Kidney epithelial cell (primary cell): ENCODE measurements at regions not wholly inside any gene's neighbourhood (a gene's known extent, or its start where the extent isn't known, plus 50 kb on each side); places are given as distances from the start of the nearest gene placed in this dataset.

Experiments used
- DNase-seq: peaks from one replicate; pipeline ENCODE4 v3.0.0-alpha.2; 2010; ENCODE audit warnings: low read depth
- H3K27me3 ChIP-seq: 2 replicates; pipeline ENCODE4 v1.6.0; 2011; ENCODE audit warnings: low read length; ENCODE audit not compliant: control insufficient read depth, insufficient read depth
- H3K36me3 ChIP-seq: 2 replicates; pipeline ENCODE4 v1.5.1; 2011; ENCODE audit warnings: low read length; ENCODE audit not compliant: control insufficient read depth, insufficient read depth
- H3K4me3 ChIP-seq: 2 replicates; pipeline ENCODE4 v1.5.1; 2011; ENCODE audit warnings: low read depth, mild to moderate bottlenecking, control low read depth, low read length
- TF ChIP-seq, protein P1 (sequence below): IDR thresholded peaks from 2 replicates; pipeline ENCODE4 v1.5.1; 2011; ENCODE audit warnings: mild to moderate bottlenecking, moderate library complexity, low read length, control low read depth, inconsistent platforms; ENCODE audit not compliant: insufficient read depth, poor library complexity, severe bottlenecking

DNA sequence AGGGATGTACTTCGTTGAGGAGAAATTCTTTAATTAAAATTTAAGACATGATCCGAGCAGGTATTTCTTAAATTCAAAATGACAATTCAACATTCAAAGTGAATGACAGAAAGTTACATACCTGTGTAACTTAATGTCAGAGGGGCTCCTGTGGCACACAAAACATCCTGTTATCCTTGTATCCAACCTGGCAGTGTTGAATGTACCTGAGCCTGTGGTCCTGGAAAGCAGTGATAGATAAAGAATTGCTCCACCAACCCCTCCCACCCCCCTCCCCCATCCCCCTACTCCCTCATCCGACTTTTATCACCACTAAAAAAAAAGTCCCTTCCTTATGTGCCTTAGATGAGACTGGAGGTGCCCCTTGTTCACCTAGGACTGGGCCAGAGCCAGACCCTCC, 119.4 kb upstream of the ADCY1 start:
- TF ChIP-seq, protein P1, sequence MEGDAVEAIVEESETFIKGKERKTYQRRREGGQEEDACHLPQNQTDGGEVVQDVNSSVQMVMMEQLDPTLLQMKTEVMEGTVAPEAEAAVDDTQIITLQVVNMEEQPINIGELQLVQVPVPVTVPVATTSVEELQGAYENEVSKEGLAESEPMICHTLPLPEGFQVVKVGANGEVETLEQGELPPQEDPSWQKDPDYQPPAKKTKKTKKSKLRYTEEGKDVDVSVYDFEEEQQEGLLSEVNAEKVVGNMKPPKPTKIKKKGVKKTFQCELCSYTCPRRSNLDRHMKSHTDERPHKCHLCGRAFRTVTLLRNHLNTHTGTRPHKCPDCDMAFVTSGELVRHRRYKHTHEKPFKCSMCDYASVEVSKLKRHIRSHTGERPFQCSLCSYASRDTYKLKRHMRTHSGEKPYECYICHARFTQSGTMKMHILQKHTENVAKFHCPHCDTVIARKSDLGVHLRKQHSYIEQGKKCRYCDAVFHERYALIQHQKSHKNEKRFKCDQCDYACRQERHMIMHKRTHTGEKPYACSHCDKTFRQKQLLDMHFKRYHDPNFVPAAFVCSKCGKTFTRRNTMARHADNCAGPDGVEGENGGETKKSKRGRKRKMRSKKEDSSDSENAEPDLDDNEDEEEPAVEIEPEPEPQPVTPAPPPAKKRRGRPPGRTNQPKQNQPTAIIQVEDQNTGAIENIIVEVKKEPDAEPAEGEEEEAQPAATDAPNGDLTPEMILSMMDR: no peak

DNA sequence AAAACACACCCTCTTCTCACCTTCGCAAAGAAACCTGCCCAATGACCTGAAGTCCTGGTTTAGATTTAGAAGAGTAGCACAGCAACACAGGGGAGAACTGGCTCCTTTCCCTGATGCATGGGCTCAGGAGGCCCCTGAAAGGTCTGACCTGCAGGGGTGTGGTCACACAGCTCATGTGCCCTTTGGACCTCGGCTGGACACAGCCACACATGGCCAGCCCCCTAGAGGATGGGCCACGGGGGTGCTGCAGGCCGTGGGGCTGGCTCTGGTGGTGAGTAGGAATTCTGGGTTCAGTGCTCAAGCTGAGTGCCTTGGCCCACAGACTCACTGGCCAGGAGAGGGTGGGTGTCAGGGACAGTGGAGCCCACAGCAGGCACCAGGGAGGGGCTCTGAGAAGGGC, 118.5 kb upstream of the ADCY1 start:
- TF ChIP-seq, protein P1: no peak
- Histone ChIP-seq H3K36me3 (no peaks in the 10 kb centered on the region), H3K27me3 (no peaks in the 10 kb centered on the region), H3K4me3 (no peak overlapping the region)
- DNase-seq: no peak

More for the DNA sequence above, 119.4 kb upstream of the ADCY1 start:
- no peaks in the 10 kb centered on the region for H3K36me3 ChIP-seq
- no peak for DNase-seq
- no peak overlapping the region for H3K4me3 ChIP-seq
- no peaks in the 10 kb centered on the region for H3K27me3 ChIP-seq

DNA sequence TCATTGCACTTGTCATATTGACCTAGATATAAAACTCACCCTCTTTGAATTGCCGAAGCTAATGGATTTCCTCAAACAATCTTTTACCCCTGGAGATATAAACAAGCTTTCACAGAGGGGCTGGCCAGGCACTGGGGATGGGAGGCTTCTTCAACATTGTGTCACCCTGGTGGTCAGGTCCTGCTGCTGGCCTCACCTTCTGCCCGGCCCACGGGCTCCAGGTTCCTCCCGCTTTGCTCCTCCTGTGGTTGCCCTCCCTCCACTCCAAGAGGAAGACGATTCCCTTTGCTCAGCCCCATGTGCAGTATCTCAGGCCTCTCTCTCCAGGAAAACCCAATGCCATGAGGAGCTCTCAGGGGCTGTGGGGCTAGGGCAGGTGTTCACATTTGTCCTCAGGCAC, 118.1 kb upstream of the ADCY1 start:
- H3K36me3 ChIP-seq: no peaks in the 10 kb centered on the region
- H3K4me3 ChIP-seq: no peak overlapping the region
- TF ChIP-seq, protein P1: no peak
- DNase-seq: no peak
- no peaks in the 10 kb centered on the region for H3K27me3 ChIP-seq

DNA sequence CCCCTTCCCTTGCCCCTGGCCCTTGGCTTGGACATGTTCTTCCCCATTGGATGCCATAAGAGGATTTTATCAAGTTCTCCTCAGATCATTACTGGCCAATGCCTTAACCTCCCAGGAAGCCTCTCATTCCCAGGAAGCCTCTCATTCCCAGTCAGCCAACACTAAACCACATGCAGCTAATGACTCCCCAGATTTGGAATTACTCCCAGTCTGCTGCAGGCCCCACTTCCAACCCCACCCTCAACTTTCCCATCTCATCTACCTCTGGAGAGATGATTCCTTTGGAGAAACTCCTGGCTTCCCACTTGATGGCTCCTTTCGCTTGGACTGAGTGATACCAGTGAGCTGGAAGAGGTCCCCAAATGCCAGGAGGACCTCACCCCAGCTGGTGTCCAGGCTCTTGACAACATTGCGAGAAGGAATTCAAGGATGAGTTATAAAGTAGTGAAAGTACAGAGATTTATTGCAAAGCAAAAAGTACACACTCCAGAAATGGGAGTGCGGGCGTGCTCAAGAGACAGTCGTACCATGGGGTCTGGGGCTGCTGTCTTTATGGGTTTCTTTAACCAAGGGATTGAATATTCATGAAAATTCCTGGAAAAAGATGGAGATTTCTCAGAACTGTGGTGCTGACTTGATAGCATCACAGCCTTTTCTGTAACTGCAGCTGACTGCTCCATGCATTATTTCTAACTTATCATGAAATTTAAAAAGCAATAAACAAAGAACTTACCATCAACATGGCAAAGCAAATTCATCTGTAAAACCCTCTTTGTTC, 117.2 kb upstream of the ADCY1 start:
- H3K36me3 ChIP-seq: no peaks in the 10 kb centered on the region
- H3K4me3 ChIP-seq: no peak overlapping the region
- H3K27me3 ChIP-seq: no peaks in the 10 kb centered on the region
- TF ChIP-seq, protein P1: no peak
- no peak for DNase-seq

DNA sequence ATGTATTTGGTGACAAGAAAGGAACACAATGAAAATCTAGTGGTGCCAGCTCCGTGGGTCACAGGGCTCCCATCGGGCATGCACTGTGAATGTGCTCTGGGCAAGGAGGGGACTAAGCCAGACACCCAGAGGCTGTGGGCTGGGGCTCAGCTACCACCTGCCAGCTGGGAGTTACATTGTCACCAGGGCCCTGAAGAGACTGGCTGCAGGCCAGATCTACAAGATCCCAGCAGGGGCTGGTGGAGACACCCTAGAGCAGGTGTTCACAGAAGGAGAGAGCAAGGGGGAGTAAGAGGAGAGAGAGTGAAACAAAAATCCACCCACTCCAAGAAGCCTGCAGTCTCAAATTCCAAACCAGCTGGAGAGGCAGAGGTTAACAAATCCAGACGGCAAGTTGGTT, 116.6 kb upstream of the ADCY1 start:
- TF ChIP-seq, protein P1: no peak

DNA sequence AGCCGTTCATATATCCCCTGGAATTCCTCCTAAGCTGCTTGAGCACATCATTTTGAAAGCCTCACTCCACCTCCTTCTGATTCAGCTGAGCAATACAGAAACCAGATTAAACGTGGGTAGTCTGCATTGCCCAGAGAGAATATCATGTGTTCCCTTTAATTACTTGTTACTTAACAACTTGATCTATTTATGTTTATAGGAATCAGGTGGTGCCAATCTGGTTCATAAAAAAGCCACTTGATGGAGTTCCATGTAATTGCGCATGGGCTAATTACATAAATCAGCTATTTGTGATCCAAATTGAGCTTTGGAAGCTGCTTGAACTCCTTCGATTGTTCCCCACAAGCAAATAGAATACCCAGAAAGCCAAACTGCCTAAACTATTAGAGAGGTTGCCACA, 114.7 kb upstream of the ADCY1 start:
- DNase-seq: no peak
- Histone ChIP-seq H3K27me3 (no peaks in the 10 kb centered on the region), H3K36me3 (no peaks in the 10 kb centered on the region), H3K4me3 (no peak overlapping the region)
- TF ChIP-seq, protein P1: no peak

More for the DNA sequence above, 116.6 kb upstream of the ADCY1 start:
- no peak for DNase-seq
- no peak overlapping the region for H3K4me3 ChIP-seq
- no peaks in the 10 kb centered on the region for H3K27me3 ChIP-seq
- H3K36me3 ChIP-seq: no peaks in the 10 kb centered on the region
